ENCODE measurements at regions not wholly inside any gene's neighbourhood (a gene's known extent, or its start where the extent isn't known, plus 50 kb on each side); places are given as distances from the start of the nearest gene placed in this dataset.

GRCh38 chr6:165263-165662, 127.0 kb upstream of the DUSP22 start:
- no peak overlapping the region for H3K27ac ChIP-seq
- peaks cover 0 to 6% (median 0%) of the 10 kb centered on the region in 7 donors for H3K27me3 ChIP-seq (replicated peaks in 1 of 7)
- H3K36me3 ChIP-seq, result no peaks in the 10 kb centered on the region
- intact Hi-C loops (cut with DNase I; ENCODE audit: low total_unique reads), result no loop called here
- no peak overlapping the region for H3K4me3 ChIP-seq
- TF ChIP-seq POLR2AphosphoS5 (IDR thresholded peaks at IDR 0.05) (no peak), POLR2A (IDR thresholded peaks at IDR 0.05) (no peak), CTCF (IDR thresholded peaks at IDR 0.05 in 8 of 11, conservative IDR thresholded peaks at IDR 0.05 in 3 of 11) (no peak)
- H3K4me1 ChIP-seq, result no peaks in the 10 kb centered on the region
- peaks cover 0 to 6% (median 0%) of the 10 kb centered on the region in 8 donors for H3K9me3 ChIP-seq
- 80 to 96% (median 94%) methylated on average over 1 of the region's 1 CpG for WGBS, 5 donors
- no peak for DNase-seq

- TF ChIP-seq CTCF (IDR thresholded peaks at IDR 0.05 in 8 of 11, conservative IDR thresholded peaks at IDR 0.05 in 3 of 11), result no peak
- no peak for TF ChIP-seq POLR2AphosphoS5 (IDR thresholded peaks at IDR 0.05)
- no peak for TF ChIP-seq POLR2A (IDR thresholded peaks at IDR 0.05)
- H3K4me3 ChIP-seq, result no peak overlapping the region
- H3K4me1 ChIP-seq, result no peaks in the 10 kb centered on the region
- intact Hi-C loops (cut with DNase I; ENCODE audit: low total_unique reads), result no loop called here
- peaks cover 0 to 6% (median 0%) of the 10 kb centered on the region in 7 donors for H3K27me3 ChIP-seq (replicated peaks in 1 of 7)
- DNase-seq, result no peak
- no peak overlapping the region for H3K27ac ChIP-seq
- no peaks in the 10 kb centered on the region for H3K36me3 ChIP-seq
- H3K9me3 ChIP-seq, result peaks cover 0 to 6% (median 0%) of the 10 kb centered on the region in 8 donors
Observed at GRCh38 chr6:165906-166305, 126.4 kb upstream of the DUSP22 start.

- no peak overlapping the region for H3K4me3 ChIP-seq
- no peak overlapping the region for H3K27ac ChIP-seq
- intact Hi-C loops (cut with DNase I; ENCODE audit: low total_unique reads), result no loop called here
- H3K36me3 ChIP-seq, result no peaks in the 10 kb centered on the region
- WGBS, 5 donors, result 27 to 34% (median 33%) methylated on average over 3 of the region's 3 CpGs
- H3K4me1 ChIP-seq, result no peaks in the 10 kb centered on the region
- TF ChIP-seq POLR2A (IDR thresholded peaks at IDR 0.05), result no peak
- TF ChIP-seq CTCF (IDR thresholded peaks at IDR 0.05 in 8 of 11, conservative IDR thresholded peaks at IDR 0.05 in 3 of 11), result peak in 9 of 11 experiments; percentile 38 to 68 (median 58)
- no peak for TF ChIP-seq POLR2AphosphoS5 (IDR thresholded peaks at IDR 0.05)
- peaks cover 0 to 13% (median 3%) of the 10 kb centered on the region in 8 donors for H3K9me3 ChIP-seq
- DNase-seq, result no peak
- peaks cover 0 to 6% (median 0%) of the 10 kb centered on the region in 7 donors for H3K27me3 ChIP-seq (replicated peaks in 1 of 7)
Observed at GRCh38 chr6:168865-169455, 123.3 kb upstream of the DUSP22 start.

- DNase-seq, result no peak
- no peak for TF ChIP-seq POLR2AphosphoS5 (IDR thresholded peaks at IDR 0.05)
- TF ChIP-seq POLR2A (IDR thresholded peaks at IDR 0.05), result no peak
- no peak for TF ChIP-seq CTCF (IDR thresholded peaks at IDR 0.05 in 8 of 11, conservative IDR thresholded peaks at IDR 0.05 in 3 of 11)
- WGBS, 5 donors, result 86 to 98% (median 92%) methylated on average over 1 of the region's 1 CpG
- Histone ChIP-seq H3K9me3 (peaks cover 0 to 15% (median 4%) of the 10 kb centered on the region in 8 donors), H3K27me3 (replicated peaks in 1 of 7) (peaks cover 0 to 11% (median 0%) of the 10 kb centered on the region in 7 donors), H3K27ac (no peak overlapping the region), H3K4me3 (no peak overlapping the region), H3K36me3 (no peaks in the 10 kb centered on the region), H3K4me1 (no peaks in the 10 kb centered on the region)
- intact Hi-C loops (cut with DNase I; ENCODE audit: low total_unique reads), result no loop called here
Observed at GRCh38 chr6:174036-174435, 118.3 kb upstream of the DUSP22 start.
